22Rv1 (cell line): ENCODE measurements at regions not wholly inside any gene's neighbourhood (a gene's known extent, or its start where the extent isn't known, plus 50 kb on each side); places are given as distances from the start of the nearest gene placed in this dataset.

Experiments
- H3K27ac ChIP-seq: fragments of 450-650 bp; 2 replicates; pipeline ENCODE4 v1.5.1; 2017
- ZFX ChIP-seq: fragments of 450-650 bp; IDR thresholded peaks from 2 replicates; pipeline ENCODE4 v1.6.1; 2017; ENCODE audit warnings: antibody characterized with exemption, borderline replicate concordance
- TF ChIP-seq, protein P1 (sequence below): fragments of 450-650 bp; IDR thresholded peaks from 2 replicates; pipeline ENCODE4 v1.5.1; 2017; ENCODE audit warnings: mild to moderate bottlenecking

DNA sequence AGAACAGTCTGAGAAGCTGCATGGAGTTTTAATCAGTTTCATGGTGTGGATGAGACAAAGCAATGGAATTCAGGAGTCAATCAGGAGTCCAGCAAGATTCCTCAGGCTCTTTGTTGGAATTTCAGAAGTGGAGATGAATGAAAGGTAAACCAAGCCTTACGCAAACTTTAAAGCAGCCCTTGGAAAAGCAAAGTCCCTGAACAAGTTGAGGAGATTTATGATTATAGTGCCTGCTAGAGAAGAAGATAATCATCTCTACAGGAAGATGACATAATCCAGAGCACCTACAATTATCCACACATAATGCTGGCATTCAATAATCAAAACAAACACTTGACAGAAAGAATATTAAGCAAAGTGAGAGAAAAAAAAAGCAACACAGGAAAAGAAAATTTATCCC lies 1380.1 kb upstream of the NUDT12 start:
- TF ChIP-seq ZFX: no peak
- TF ChIP-seq, protein P1, sequence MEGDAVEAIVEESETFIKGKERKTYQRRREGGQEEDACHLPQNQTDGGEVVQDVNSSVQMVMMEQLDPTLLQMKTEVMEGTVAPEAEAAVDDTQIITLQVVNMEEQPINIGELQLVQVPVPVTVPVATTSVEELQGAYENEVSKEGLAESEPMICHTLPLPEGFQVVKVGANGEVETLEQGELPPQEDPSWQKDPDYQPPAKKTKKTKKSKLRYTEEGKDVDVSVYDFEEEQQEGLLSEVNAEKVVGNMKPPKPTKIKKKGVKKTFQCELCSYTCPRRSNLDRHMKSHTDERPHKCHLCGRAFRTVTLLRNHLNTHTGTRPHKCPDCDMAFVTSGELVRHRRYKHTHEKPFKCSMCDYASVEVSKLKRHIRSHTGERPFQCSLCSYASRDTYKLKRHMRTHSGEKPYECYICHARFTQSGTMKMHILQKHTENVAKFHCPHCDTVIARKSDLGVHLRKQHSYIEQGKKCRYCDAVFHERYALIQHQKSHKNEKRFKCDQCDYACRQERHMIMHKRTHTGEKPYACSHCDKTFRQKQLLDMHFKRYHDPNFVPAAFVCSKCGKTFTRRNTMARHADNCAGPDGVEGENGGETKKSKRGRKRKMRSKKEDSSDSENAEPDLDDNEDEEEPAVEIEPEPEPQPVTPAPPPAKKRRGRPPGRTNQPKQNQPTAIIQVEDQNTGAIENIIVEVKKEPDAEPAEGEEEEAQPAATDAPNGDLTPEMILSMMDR: no peak

GRCh38 chr5:104941030-104941645 lies 1378.5 kb upstream of the NUDT12 start:
- TF ChIP-seq, protein P1: no peak
- TF ChIP-seq ZFX: no peak
- H3K27ac ChIP-seq: no peak overlapping the region

More for the DNA sequence above, 1380.1 kb upstream of the NUDT12 start:
- H3K27ac ChIP-seq: no peak overlapping the region

DNA sequence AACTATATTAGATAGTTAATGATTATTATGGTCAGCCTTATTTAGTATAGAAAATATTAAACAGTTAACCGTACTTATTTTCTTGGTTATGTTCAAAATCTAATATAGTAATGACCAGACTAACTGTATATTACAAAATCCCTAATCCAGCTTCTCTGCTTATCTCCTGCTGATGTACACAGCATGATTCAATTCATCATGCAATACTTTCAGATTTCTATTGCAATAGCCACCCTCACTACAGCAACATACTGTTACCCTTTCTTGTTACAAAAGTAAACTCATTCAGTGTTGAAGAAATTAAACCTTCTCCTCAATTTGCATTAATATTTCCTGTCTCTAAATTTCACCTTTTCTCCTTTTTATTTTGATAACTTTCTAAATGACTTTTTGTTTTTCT lies 1375.0 kb upstream of the NUDT12 start:
- TF ChIP-seq, protein P1: no peak
- TF ChIP-seq ZFX: no peak
- H3K27ac ChIP-seq: no peak overlapping the region

DNA sequence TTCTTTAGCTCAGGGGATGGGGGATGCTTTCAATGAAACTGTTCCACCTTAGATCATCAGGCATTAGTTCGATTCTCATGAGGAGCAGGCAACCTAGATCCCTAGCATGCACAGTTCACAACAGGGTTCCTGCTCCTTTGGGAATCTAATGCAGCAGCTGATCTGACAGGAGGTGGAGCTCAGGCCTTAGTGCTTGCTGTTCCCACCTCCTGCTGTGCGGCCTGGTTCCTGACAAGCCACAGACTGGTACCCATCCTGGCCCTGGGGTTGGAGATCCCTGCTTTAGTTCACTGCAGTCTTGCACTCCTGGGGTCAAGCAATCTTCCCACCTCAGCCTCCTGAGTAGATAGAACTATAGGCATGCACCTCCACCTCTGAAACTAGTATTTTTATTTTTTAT lies 1369.8 kb upstream of the NUDT12 start:
- no peak for TF ChIP-seq ZFX
- TF ChIP-seq, protein P1: no peak
- H3K27ac ChIP-seq: no peak overlapping the region

- TF ChIP-seq, protein P1: no peak
- no peak for TF ChIP-seq ZFX
- H3K27ac ChIP-seq: no peak overlapping the region
Observed at GRCh38 chr5:104928906-104929520, 1366.4 kb upstream of the NUDT12 start.

GRCh38 chr5:104915226-104915625 lies 1352.6 kb upstream of the NUDT12 start:
- TF ChIP-seq ZFX: no peak
- TF ChIP-seq, protein P1: no peak

DNA sequence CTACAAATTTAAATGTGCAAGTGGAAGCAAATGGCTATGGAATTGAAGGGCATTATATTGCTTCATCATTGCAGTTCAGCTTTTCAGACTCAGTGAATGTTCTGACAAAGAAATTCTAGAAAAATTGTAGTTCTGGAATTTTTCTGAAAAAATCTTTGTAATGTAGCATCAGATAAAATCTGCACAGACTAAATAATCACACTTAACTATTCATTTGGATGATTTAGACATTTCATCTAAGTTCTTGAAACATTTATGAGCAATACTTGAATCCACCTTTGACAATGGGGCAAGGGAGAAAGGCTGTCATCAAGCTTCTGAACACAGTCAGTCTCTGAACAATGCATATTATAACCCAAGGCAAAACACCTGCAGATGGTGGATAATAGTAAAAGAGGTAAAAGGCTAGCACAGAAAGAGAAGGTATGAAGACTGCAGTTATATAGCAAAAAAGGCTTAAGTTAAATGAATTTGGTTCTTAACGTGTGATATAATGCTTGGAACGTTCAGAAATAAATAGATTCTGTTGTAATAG lies 1352.0 kb upstream of the NUDT12 start:
- no peak overlapping the region for H3K27ac ChIP-seq
- TF ChIP-seq, protein P1: no peak
- no peak for TF ChIP-seq ZFX

More at GRCh38 chr5:104915226-104915625, 1352.6 kb upstream of the NUDT12 start:
- H3K27ac ChIP-seq: no peak overlapping the region
